Psoas muscle (tissue), 7 donors: ENCODE measurements at regions not wholly inside any gene's neighbourhood (a gene's known extent, or its start where the extent isn't known, plus 50 kb on each side); places are given as distances from the start of the nearest gene placed in this dataset.

Experiments
- ATAC-seq, 4 donors: fragments of 200-7000 bp; cut with Tn5 transposase; one replicate each; pipeline ENCODE4 v1.9.1; 2020; ENCODE audit warnings: moderate library complexity in 3 of 4, mild to moderate bottlenecking in 2 of 4
- DNase-seq, 2 donors: peaks; one replicate each; pipeline ENCODE4 v3.0.0-alpha.2; 2020
- H3K27ac ChIP-seq: fragments of 200-600 bp; one replicate; pipeline ENCODE4 v1.8.0; 2022
- H3K27me3 ChIP-seq, 3 donors: fragments of 200-600 bp in 1 of 3; one replicate each; pipeline versions ENCODE4 v1.6.1 to v1.8.0; 2013 to 2022; ENCODE audit warnings: low read length in 2 of 3, mild to moderate bottlenecking in 2 of 3, moderate library complexity in 1 of 3; ENCODE audit not compliant: insufficient read depth in 3 of 3
- H3K36me3 ChIP-seq, 2 donors: fragments of 200-600 bp in 1 of 2; one replicate each; pipeline versions ENCODE4 v1.6.1 to v1.8.0; 2013 to 2022; ENCODE audit warnings: low read depth in 1 of 2, mild to moderate bottlenecking in 1 of 2, moderate library complexity in 1 of 2; ENCODE audit not compliant: insufficient read depth in 1 of 2
- H3K4me1 ChIP-seq: fragments of 200-600 bp; one replicate; pipeline ENCODE4 v1.8.0; 2022
- H3K4me3 ChIP-seq: fragments of 200-600 bp; one replicate; pipeline ENCODE4 v1.8.0; 2022; ENCODE audit warnings: mild to moderate bottlenecking
- H3K9me3 ChIP-seq: fragments of 200-600 bp; one replicate; pipeline ENCODE4 v1.8.0; 2022
- CTCF ChIP-seq: fragments of 200-600 bp; IDR thresholded peaks from one replicate; pipeline ENCODE4 v1.8.0; 2022; ENCODE audit warnings: antibody characterized with exemption
- WGBS, 3 donors: extraction: QIAGEN DNeasy Blood & Tissue Kit; methylation state at CpG; one replicate each; pipeline versions ENCODE4 v1.1.6 to v1.1.7; 2013; 5-methylcytosine and 5-hydroxymethylcytosine counted together
- intact Hi-C, 2 donors: fragments of 100-400 bp; cut with DNase I; formaldehyde crosslinking; loops; one replicate each; pipeline versions ENCODE4 v1.11.0 to v1.14.2; 2022
- donor health status: healthy with polysubstance abuse.
- donor health status: DM: no; HTN: no; CAD: no; lungs with moderate emphysema.
- donor health status: Bipolar disorder and iron deficiency.
- donor health status: healthy.
- donor health status: DM: yes; HTN: yes; CAD: no.
- donor health status: DM: no; HTN: no; CAD: no.
- donor health status: DM: yes; HTN: yes; CAD: no.

DNA sequence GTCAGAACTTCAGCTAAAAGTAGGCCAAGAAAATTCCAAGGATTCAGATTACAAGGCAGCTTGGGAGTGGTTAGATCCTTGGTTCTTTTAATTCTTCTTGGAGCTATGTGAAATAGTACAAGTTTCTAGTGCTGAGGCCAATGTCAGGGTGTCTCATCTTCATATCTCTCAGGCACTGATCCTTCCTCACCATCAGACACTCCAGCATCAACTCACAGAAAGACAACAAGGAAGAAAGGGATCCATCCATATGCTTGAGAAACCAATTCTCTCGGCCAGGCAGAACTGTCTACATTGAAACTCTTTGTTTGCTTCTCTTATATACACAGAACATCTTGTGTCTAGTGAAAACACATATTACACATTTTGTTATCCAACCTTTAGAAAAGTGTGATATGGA lies 362.1 kb upstream of the CCNH start:
- no peak overlapping the region for H3K4me3 ChIP-seq
- 81 to 84% (median 83%) methylated on average over 1 of the region's 1 CpG for WGBS, 3 donors
- intact Hi-C loops = no loop called here
- H3K9me3 ChIP-seq = no peaks in the 10 kb centered on the region
- no peak for TF ChIP-seq CTCF
- H3K27ac ChIP-seq = no peak overlapping the region
- DNase-seq = no peak
- no peaks in the 10 kb centered on the region for H3K36me3 ChIP-seq
- no peak for ATAC-seq
- H3K4me1 ChIP-seq = no peaks in the 10 kb centered on the region
- H3K27me3 ChIP-seq = peaks cover 0 to 15% (median 10%) of the 10 kb centered on the region in 3 donors

DNA sequence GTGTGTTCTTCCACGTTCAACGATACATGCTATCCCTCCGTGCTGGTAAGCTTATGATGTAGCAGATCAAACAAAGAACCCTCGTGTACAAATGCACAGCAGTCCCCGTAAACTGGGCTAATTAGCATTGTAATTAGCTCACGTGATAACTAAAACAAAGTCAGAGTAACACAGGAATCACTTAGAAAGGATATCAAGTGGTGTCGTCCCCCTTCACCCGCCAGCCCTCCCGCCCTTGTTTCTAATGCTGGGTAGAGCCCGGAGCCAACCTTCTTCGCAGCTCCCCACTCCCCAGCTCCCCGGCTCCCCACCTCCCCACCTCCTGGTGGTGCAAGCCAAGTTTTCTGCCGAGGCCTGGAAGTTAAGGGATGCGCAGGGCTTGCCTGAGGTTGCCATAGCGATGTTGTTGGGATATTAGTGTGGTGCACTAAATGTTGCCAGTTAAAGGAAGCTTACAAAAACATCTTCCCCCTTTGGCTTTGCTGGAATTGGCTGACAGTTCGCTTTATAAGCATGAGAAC lies 357.9 kb upstream of the CCNH start:
- 18 to 25% (median 18%) methylated on average over 16 of the region's 16 CpGs for WGBS, 3 donors
- TF ChIP-seq CTCF = no peak
- no peaks in the 10 kb centered on the region for H3K9me3 ChIP-seq
- H3K36me3 ChIP-seq = no peaks in the 10 kb centered on the region
- peaks cover 0 to 18% (median 9%) of the 10 kb centered on the region in 3 donors for H3K27me3 ChIP-seq
- DNase-seq (no peak), ATAC-seq (no peak)
- no peak overlapping the region for H3K4me3 ChIP-seq
- intact Hi-C loops = no loop called here
- H3K4me1 ChIP-seq = no peaks in the 10 kb centered on the region
- no peak overlapping the region for H3K27ac ChIP-seq

DNA sequence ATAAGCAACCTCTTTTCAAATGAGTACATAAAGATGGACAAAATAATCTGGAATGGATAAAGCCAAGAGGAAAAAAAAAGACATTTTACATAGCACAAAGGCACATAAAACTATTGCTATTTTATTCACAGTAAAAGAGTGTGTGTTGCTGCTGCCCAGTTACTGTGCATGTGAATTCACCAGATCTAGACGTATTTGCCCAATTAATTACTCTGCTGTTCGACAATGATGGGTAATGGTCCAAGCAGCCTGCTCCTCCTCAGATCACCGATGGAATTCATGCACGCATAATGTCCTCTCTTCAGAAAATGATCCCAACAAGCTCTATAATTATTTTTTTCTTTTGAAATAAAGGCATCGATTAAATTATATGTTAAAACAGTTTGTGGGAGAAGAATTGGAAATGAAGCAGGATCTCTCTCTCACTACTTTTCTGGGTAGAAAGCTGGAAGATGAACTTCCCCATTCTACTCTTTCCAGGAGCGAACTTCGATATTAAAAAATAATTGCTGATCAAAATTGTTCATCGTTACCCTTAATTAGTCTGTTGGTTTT lies 357.4 kb upstream of the CCNH start:
- 75 to 81% (median 76%) methylated on average over 8 of the region's 8 CpGs for WGBS, 3 donors
- no peaks in the 10 kb centered on the region for H3K36me3 ChIP-seq
- H3K27ac ChIP-seq = no peak overlapping the region
- intact Hi-C loops = no loop called here
- TF ChIP-seq CTCF = no peak
- H3K4me3 ChIP-seq = no peak overlapping the region
- DNase-seq (no peak), ATAC-seq (no peak)
- no peaks in the 10 kb centered on the region for H3K9me3 ChIP-seq
- H3K27me3 ChIP-seq = peaks cover 0 to 18% (median 9%) of the 10 kb centered on the region in 3 donors
- H3K4me1 ChIP-seq = no peaks in the 10 kb centered on the region

- H3K36me3 ChIP-seq = no peaks in the 10 kb centered on the region
- no peak for ATAC-seq
- no peak for DNase-seq
- WGBS, 3 donors = 84 to 88% (median 86%) methylated on average over 2 of the region's 2 CpGs
- no peak overlapping the region for H3K27ac ChIP-seq
- intact Hi-C loops = no loop called here
- no peak overlapping the region for H3K4me3 ChIP-seq
- H3K4me1 ChIP-seq = no peaks in the 10 kb centered on the region
- no peaks in the 10 kb centered on the region for H3K9me3 ChIP-seq
- no peak for TF ChIP-seq CTCF
- peaks cover 0 to 18% (median 6%) of the 10 kb centered on the region in 3 donors for H3K27me3 ChIP-seq
Measured at GRCh38 chr5:87769157-87769556, 356.4 kb upstream of the CCNH start.

DNA sequence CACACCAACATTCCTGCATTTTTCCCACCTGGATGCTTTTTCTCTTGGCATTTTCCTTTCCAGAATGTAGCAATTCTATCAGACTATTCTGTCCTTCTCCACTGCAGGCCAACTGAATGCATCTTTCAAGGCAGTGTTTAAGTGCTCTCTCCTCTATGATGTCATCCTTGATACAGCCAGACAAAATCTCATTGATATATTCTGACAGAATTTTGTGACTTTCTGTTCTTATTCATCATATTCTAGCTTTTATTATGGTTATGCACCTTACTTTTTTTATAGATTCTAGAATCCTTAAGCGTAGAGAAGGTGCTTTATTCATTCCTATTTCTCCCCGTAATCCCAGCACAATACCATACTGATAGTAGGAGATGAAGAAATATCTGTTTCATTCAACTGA lies 355.5 kb upstream of the CCNH start:
- no peak overlapping the region for H3K4me3 ChIP-seq
- 91 to 94% (median 93%) methylated on average over 2 of the region's 2 CpGs for WGBS, 3 donors
- no peaks in the 10 kb centered on the region for H3K36me3 ChIP-seq
- H3K9me3 ChIP-seq = no peaks in the 10 kb centered on the region
- TF ChIP-seq CTCF = no peak
- DNase-seq (no peak), ATAC-seq (no peak)
- no peaks in the 10 kb centered on the region for H3K4me1 ChIP-seq
- intact Hi-C loops = no loop called here
- peaks cover 0 to 14% (median 4%) of the 10 kb centered on the region in 3 donors for H3K27me3 ChIP-seq
- H3K27ac ChIP-seq = no peak overlapping the region
